ENCODE measurements at regions not wholly inside any gene's neighbourhood (a gene's known extent, or its start where the extent isn't known, plus 50 kb on each side); places are given as distances from the start of the nearest gene placed in this dataset.

GRCh38 chr6:91534614-91535013, 947.7 kb upstream of the MAP3K7 start:
- intact Hi-C loops (cut with micrococcal nuclease; ENCODE audit: unreplicated experiment) = no loop called here
- H3K9me3 ChIP-seq (ENCODE audit: insufficient read depth, low read depth) = no peaks in the 10 kb centered on the region
- H2AFZ ChIP-seq = no peak overlapping the region
- TF ChIP-seq EZH2 (IDR thresholded peaks at IDR 0.05; ENCODE audit: low read depth) = no peak
- no peak for TF ChIP-seq CTCF (conservative IDR thresholded peaks at IDR 0.05)
- BruUV-seq (replicated peaks) = no TSS peak
- H3K27ac ChIP-seq = no peak overlapping the region
- H4K20me1 ChIP-seq (ENCODE audit: insufficient read depth) = no peaks in the 10 kb centered on the region
- H3K9me2 ChIP-seq (ENCODE audit: insufficient read depth) = no peaks in the 10 kb centered on the region
- H3K4me1 ChIP-seq (replicated peaks; ENCODE audit: insufficient read depth) = no peaks in the 10 kb centered on the region
- no peak overlapping the region for H3K4me2 ChIP-seq
- H3F3A ChIP-seq (ENCODE audit: insufficient read depth, low read depth) = no peaks in the 10 kb centered on the region
- no peak overlapping the region for H3K4me3 ChIP-seq
- no peaks in the 10 kb centered on the region for H3K79me2 ChIP-seq (ENCODE audit: low read depth)
- no peaks in the 10 kb centered on the region for H3K27me3 ChIP-seq (ENCODE audit: insufficient read depth, low read depth)
- no peak for DNase-seq
- ChIA-PET CTCF (no interaction called here), POLR2A (ENCODE audit: unreplicated experiment) (no interaction called here)
- H3K36me3 ChIP-seq (ENCODE audit: low read depth) = no peaks in the 10 kb centered on the region

GRCh38 chr6:91523511-91523910, 936.6 kb upstream of the MAP3K7 start:
- no peaks in the 10 kb centered on the region for H3K36me3 ChIP-seq (ENCODE audit: low read depth)
- no peaks in the 10 kb centered on the region for H3K9me3 ChIP-seq (ENCODE audit: insufficient read depth, low read depth)
- DNase-seq = no peak
- H4K20me1 ChIP-seq (ENCODE audit: insufficient read depth) = no peaks in the 10 kb centered on the region
- no peak overlapping the region for H3K4me3 ChIP-seq
- CTCF ChIA-PET = no interaction called here
- BruUV-seq (replicated peaks) = no TSS peak
- POLR2A ChIA-PET (ENCODE audit: unreplicated experiment) = no interaction called here
- no peaks in the 10 kb centered on the region for H3F3A ChIP-seq (ENCODE audit: insufficient read depth, low read depth)
- no peaks in the 10 kb centered on the region for H3K9me2 ChIP-seq (ENCODE audit: insufficient read depth)
- TF ChIP-seq EZH2 (IDR thresholded peaks at IDR 0.05; ENCODE audit: low read depth) (no peak), CTCF (conservative IDR thresholded peaks at IDR 0.05) (no peak)
- H3K4me1 ChIP-seq (replicated peaks; ENCODE audit: insufficient read depth) = no peaks in the 10 kb centered on the region
- no peaks in the 10 kb centered on the region for H3K27me3 ChIP-seq (ENCODE audit: insufficient read depth, low read depth)
- no peak overlapping the region for H3K4me2 ChIP-seq
- intact Hi-C loops (cut with micrococcal nuclease; ENCODE audit: unreplicated experiment) = no loop called here
- no peak overlapping the region for H3K27ac ChIP-seq
- H3K79me2 ChIP-seq (ENCODE audit: low read depth) = no peaks in the 10 kb centered on the region
- H2AFZ ChIP-seq = no peak overlapping the region

GRCh38 chr6:91521999-91522398, 935.1 kb upstream of the MAP3K7 start:
- BruUV-seq (replicated peaks) = no TSS peak
- Histone ChIP-seq H3K79me2 (ENCODE audit: low read depth) (no peaks in the 10 kb centered on the region), H3K27me3 (ENCODE audit: insufficient read depth, low read depth) (no peaks in the 10 kb centered on the region), H3F3A (ENCODE audit: insufficient read depth, low read depth) (no peaks in the 10 kb centered on the region), H3K27ac (no peak overlapping the region), H3K36me3 (ENCODE audit: low read depth) (no peaks in the 10 kb centered on the region), H3K4me3 (no peak overlapping the region), H3K9me3 (ENCODE audit: insufficient read depth, low read depth) (no peaks in the 10 kb centered on the region), H4K20me1 (ENCODE audit: insufficient read depth) (no peaks in the 10 kb centered on the region), H3K4me1 (replicated peaks; ENCODE audit: insufficient read depth) (no peaks in the 10 kb centered on the region), H3K9me2 (ENCODE audit: insufficient read depth) (no peaks in the 10 kb centered on the region), H3K4me2 (no peak overlapping the region), H2AFZ (no peak overlapping the region)
- POLR2A ChIA-PET (ENCODE audit: unreplicated experiment) = no interaction called here
- CTCF ChIA-PET = no interaction called here
- intact Hi-C loops (cut with micrococcal nuclease; ENCODE audit: unreplicated experiment) = no loop called here
- TF ChIP-seq CTCF (conservative IDR thresholded peaks at IDR 0.05) = no peak
- no peak for TF ChIP-seq EZH2 (IDR thresholded peaks at IDR 0.05; ENCODE audit: low read depth)
- DNase-seq = no peak
